Left lung (tissue), 4 donors: ENCODE measurements at regions not wholly inside any gene's neighbourhood (a gene's known extent, or its start where the extent isn't known, plus 50 kb on each side); places are given as distances from the start of the nearest gene placed in this dataset.

ENCODE experiments used
- ATAC-seq: fragments of 200-7000 bp; cut with Tn5 transposase; one replicate; pipeline ENCODE4 v1.9.1; 2020; ENCODE audit warnings: moderate library complexity
- DNase-seq, 4 donors: peaks; one replicate each; pipeline ENCODE4 v3.0.0-alpha.2; 2013 to 2020
- H3K27ac ChIP-seq, 2 donors: fragments of 200-600 bp; sonication (generic) in 1 of 2; one replicate each; pipeline versions ENCODE4 v1.5.0 to v1.8.0; 2020 to 2021
- H3K27me3 ChIP-seq, 2 donors: fragments of 200-600 bp; sonication (generic) in 1 of 2; one replicate each; pipeline versions ENCODE4 v1.5.0 to v1.8.0; 2020 to 2021
- H3K36me3 ChIP-seq, 2 donors: fragments of 200-600 bp; sonication (generic) in 1 of 2; one replicate each; pipeline versions ENCODE4 v1.5.0 to v1.8.0; 2020 to 2021
- H3K4me1 ChIP-seq, 2 donors: fragments of 200-600 bp; one replicate each; pipeline ENCODE4 v1.8.0; 2021
- H3K4me3 ChIP-seq, 2 donors: fragments of 200-600 bp; sonication (generic) in 1 of 2; one replicate each; pipeline versions ENCODE4 v1.5.0 to v1.8.0; 2020 to 2021; ENCODE audit warnings: mild to moderate bottlenecking in 1 of 2
- H3K9me3 ChIP-seq, 2 donors: fragments of 200-600 bp; sonication (generic) in 1 of 2; one replicate each; pipeline versions ENCODE4 v1.5.0 to v1.8.0; 2020 to 2021
- CTCF ChIP-seq, 2 donors: fragments of 200-600 bp; sonication (generic) in 1 of 2; IDR thresholded peaks; one replicate each; pipeline versions ENCODE4 v1.5.0 to v1.8.0; 2021; ENCODE audit warnings: antibody characterized with exemption in 2 of 2
- intact Hi-C, 2 donors: fragments of 100-400 bp; cut with DNase I; formaldehyde crosslinking; loops; one replicate each; pipeline versions ENCODE4 v1.11.2 to v1.14.2; 2022
- donor health status: DM: no; HTN: yes; CAD: no.
- donor health status: DM: no; HTN: no; CAD: no.

GRCh38 chr7:20929199-20929598 lies 142.5 kb upstream of the SP8 start:
- TF ChIP-seq CTCF (IDR thresholded peaks at IDR 0.05): no peak
- intact Hi-C loops: no loop called here
- Histone ChIP-seq H3K27ac (no peak overlapping the region), H3K27me3 (no peaks in the 10 kb centered on the region), H3K4me3 (no peak overlapping the region), H3K36me3 (no peaks in the 10 kb centered on the region), H3K4me1 (no peaks in the 10 kb centered on the region), H3K9me3 (peaks cover 0 to 4% of the 10 kb centered on the region in 2 donors)
- ATAC-seq (no peak), DNase-seq (no peak)

- H3K4me3 ChIP-seq: no peak overlapping the region
- no peaks in the 10 kb centered on the region for H3K36me3 ChIP-seq
- no peak for TF ChIP-seq CTCF (IDR thresholded peaks at IDR 0.05)
- no peaks in the 10 kb centered on the region for H3K27me3 ChIP-seq
- DNase-seq (no peak), ATAC-seq (no peak)
- no peaks in the 10 kb centered on the region for H3K4me1 ChIP-seq
- peaks cover 0 to 4% of the 10 kb centered on the region in 2 donors for H3K9me3 ChIP-seq
- no peak overlapping the region for H3K27ac ChIP-seq
- intact Hi-C loops: no loop called here
Measured at GRCh38 chr7:20931739-20932138, 145.1 kb upstream of the SP8 start.

DNA sequence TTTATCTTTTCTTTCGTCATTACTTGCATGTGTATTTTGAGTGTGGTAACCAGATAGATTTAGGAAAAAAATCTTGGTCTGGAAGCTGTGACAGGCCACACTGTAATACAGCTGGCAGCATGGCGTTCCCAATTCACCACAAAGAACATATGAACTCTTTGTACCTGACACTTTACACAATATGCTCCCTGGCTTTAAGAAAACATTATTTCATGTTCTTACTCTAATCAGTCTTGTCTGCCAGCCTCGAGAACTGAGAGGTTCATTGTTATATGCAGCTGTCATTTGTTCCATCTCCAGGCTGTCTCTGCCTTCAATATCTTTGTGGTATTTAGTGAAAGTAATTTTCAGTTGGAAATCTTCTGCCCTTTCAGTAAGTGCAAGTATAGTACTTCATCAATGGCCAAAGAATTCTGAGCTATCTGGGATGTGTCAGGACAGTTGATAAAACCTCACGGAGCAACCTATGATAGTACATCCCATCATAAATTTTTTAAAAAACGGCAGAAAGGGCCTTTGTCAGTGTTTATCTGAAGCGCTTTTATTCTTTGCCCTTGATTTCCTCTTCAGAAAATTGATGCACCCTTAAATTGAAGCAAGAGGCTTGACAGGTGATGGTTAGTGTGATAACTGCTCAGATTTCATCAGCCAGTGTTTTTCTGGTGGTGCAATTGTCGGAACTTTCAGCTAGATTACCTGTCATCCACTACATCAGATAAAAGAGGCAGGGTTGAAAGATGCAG lies 146.3 kb upstream of the SP8 start:
- H3K4me3 ChIP-seq: no peak overlapping the region
- ATAC-seq (no peak), DNase-seq (no peak)
- H3K9me3 ChIP-seq: no peaks in the 10 kb centered on the region
- no peak overlapping the region for H3K27ac ChIP-seq
- intact Hi-C loops: no loop called here
- TF ChIP-seq CTCF (IDR thresholded peaks at IDR 0.05): no peak
- no peaks in the 10 kb centered on the region for H3K27me3 ChIP-seq
- H3K36me3 ChIP-seq: no peaks in the 10 kb centered on the region
- H3K4me1 ChIP-seq: no peaks in the 10 kb centered on the region

DNA sequence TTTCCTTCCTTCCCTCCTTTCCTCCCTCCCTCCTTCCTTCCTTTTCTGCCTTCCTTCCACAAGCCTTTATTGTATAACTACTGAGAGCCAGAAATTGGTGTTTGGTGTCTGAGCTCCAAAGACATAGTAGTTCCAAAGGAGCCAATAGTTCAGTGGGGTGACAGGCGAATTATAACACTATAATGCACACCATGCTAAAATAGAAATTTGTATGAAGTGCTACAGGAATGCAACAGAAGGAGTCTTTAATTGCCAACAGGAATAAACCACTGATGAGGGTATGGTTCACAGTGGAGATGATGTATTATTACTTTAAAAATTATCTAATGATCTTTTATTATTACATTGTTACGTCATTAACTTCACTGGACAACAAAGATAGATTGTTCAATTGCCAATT lies 158.8 kb upstream of the SP8 start:
- Histone ChIP-seq H3K27ac (no peak overlapping the region), H3K9me3 (no peaks in the 10 kb centered on the region), H3K4me3 (no peak overlapping the region), H3K36me3 (no peaks in the 10 kb centered on the region), H3K4me1 (no peaks in the 10 kb centered on the region), H3K27me3 (no peaks in the 10 kb centered on the region)
- DNase-seq (peak in 2 of 4 donors; percentile 76 to 80), ATAC-seq (no peak)
- no peak for TF ChIP-seq CTCF (IDR thresholded peaks at IDR 0.05)
- intact Hi-C loops: no loop called here

GRCh38 chr7:20952916-20953315 lies 166.2 kb upstream of the SP8 start:
- no peak for TF ChIP-seq CTCF (IDR thresholded peaks at IDR 0.05)
- intact Hi-C loops: no loop called here
- Histone ChIP-seq H3K27ac (no peak overlapping the region), H3K36me3 (no peaks in the 10 kb centered on the region), H3K27me3 (no peaks in the 10 kb centered on the region), H3K4me3 (no peak overlapping the region), H3K9me3 (no peaks in the 10 kb centered on the region), H3K4me1 (no peaks in the 10 kb centered on the region)
- DNase-seq (no peak), ATAC-seq (no peak)
